WTC11 (cell line): ENCODE measurements at regions not wholly inside any gene's neighbourhood (a gene's known extent, or its start where the extent isn't known, plus 50 kb on each side); places are given as distances from the start of the nearest gene placed in this dataset.
"Not testable (repeated sequence)": the region's sequence is repeated elsewhere in the genome, so short reads cannot be mapped to it uniquely, and the experiment has no call there.

ENCODE experiments used
- ATAC-seq: fragments of 200-7000 bp; cut with Tn5 transposase; 2 replicates; pipeline ENCODE4 v1.10.0; 2021; ENCODE audit warnings: mild to moderate bottlenecking, moderate library complexity
- CTCF ChIA-PET: fragments of 300-600 bp; sonication (Branson Sonifier 250); formaldehyde crosslinking; loops from one replicate; lab custom pipeline; 2021; ENCODE audit warnings: antibody characterized with exemption; lab: Charles Lee
- POLR2A ChIA-PET: fragments of 350-600 bp; sonication (Branson Sonifier 250); formaldehyde crosslinking; loops from one replicate; lab custom pipeline; 2021; ENCODE audit warnings: antibody characterized with exemption; lab: Charles Lee
- DNase-seq: peaks from one replicate; pipeline ENCODE4 v3.0.0; 2021; ENCODE audit warnings: low spot score
- H3K27ac Mint-ChIP-seq: 2 replicates; pipeline ENCODE4 v1.8.0; 2021; ENCODE audit warnings: mixed read lengths
- H3K27me3 Mint-ChIP-seq: 2 replicates; pipeline ENCODE4 v1.8.0; 2021; ENCODE audit warnings: low read depth, mild to moderate bottlenecking, moderate library complexity, mixed read lengths
- H3K36me3 Mint-ChIP-seq: 2 replicates; pipeline ENCODE4 v1.8.0; 2021; ENCODE audit warnings: mixed read lengths
- H3K4me1 Mint-ChIP-seq: 2 replicates; pipeline ENCODE4 v1.8.0; 2022; ENCODE audit warnings: mixed read lengths
- H3K4me3 Mint-ChIP-seq: 2 replicates; pipeline ENCODE4 v1.8.0; 2021; ENCODE audit warnings: mild to moderate bottlenecking, moderate library complexity, mixed read lengths
- H3K9me3 Mint-ChIP-seq: 2 replicates; pipeline ENCODE4 v1.8.0; 2021; ENCODE audit warnings: mixed read lengths
- ARID4B ChIP-seq: sonication (generic); formaldehyde crosslinking; IDR thresholded peaks from 2 replicates; pipeline ENCODE4 v1.8.0; 2023; ENCODE audit warnings: missing genetic modification reagents, mild to moderate bottlenecking, borderline replicate concordance
- ATF1 ChIP-seq: sonication (generic); formaldehyde crosslinking; IDR thresholded peaks from 2 replicates; pipeline ENCODE4 v1.8.1; 2023; ENCODE audit warnings: mild to moderate bottlenecking, moderate library complexity, missing genetic modification reagents
- ATF2 ChIP-seq: sonication (generic); formaldehyde crosslinking; IDR thresholded peaks from 2 replicates; pipeline ENCODE4 v1.8.1; 2022; ENCODE audit warnings: low read depth, missing genetic modification reagents, borderline replicate concordance
- E2F4 ChIP-seq: sonication (generic); formaldehyde crosslinking; IDR thresholded peaks from 2 replicates; pipeline ENCODE4 v1.8.1; 2022; ENCODE audit warnings: low read depth, mild to moderate bottlenecking, moderate library complexity, missing genetic modification reagents, borderline replicate concordance
- E2F5 ChIP-seq: sonication (generic); formaldehyde crosslinking; IDR thresholded peaks from 2 replicates; pipeline ENCODE4 v1.8.1; 2022; ENCODE audit warnings: mild to moderate bottlenecking, moderate library complexity, missing genetic modification reagents
- ERG ChIP-seq: fragments of 250-450 bp; sonication (Bioruptor Pico); IDR thresholded peaks from 2 replicates; pipeline ENCODE4 v1.8.0; 2021; ENCODE audit warnings: mild to moderate bottlenecking
- ESRRA ChIP-seq: sonication (generic); formaldehyde crosslinking; IDR thresholded peaks from 2 replicates; pipeline ENCODE4 v1.8.1; 2022; ENCODE audit warnings: mild to moderate bottlenecking, missing genetic modification reagents, borderline replicate concordance
- ETV6 ChIP-seq: sonication (generic); formaldehyde crosslinking; IDR thresholded peaks from 2 replicates; pipeline ENCODE4 v1.8.1; 2022; ENCODE audit warnings: mild to moderate bottlenecking, missing genetic modification reagents
- FOXK1 ChIP-seq: sonication (generic); formaldehyde crosslinking; IDR thresholded peaks from 2 replicates; pipeline ENCODE4 v1.8.0; 2022; ENCODE audit warnings: mild to moderate bottlenecking, moderate library complexity, missing genetic modification reagents
- FOXP1 ChIP-seq: sonication (generic); formaldehyde crosslinking; IDR thresholded peaks from 2 replicates; pipeline ENCODE4 v1.8.0; 2022; ENCODE audit warnings: missing genetic modification reagents, mild to moderate bottlenecking, moderate library complexity, borderline replicate concordance
- GABPB1 ChIP-seq: sonication (generic); formaldehyde crosslinking; IDR thresholded peaks from 2 replicates; pipeline ENCODE4 v1.8.1; 2023; ENCODE audit warnings: mild to moderate bottlenecking, missing genetic modification reagents
- IRF2 ChIP-seq: sonication (generic); formaldehyde crosslinking; IDR thresholded peaks from 2 replicates; pipeline ENCODE4 v1.8.0; 2022; ENCODE audit warnings: low read depth, missing genetic modification reagents, borderline replicate concordance
- MAX ChIP-seq: sonication (generic); formaldehyde crosslinking; IDR thresholded peaks from 2 replicates; pipeline ENCODE4 v1.8.0; 2022; ENCODE audit warnings: mild to moderate bottlenecking, missing genetic modification reagents
- MYBL2 ChIP-seq: sonication (generic); formaldehyde crosslinking; IDR thresholded peaks from 2 replicates; pipeline ENCODE4 v1.8.1; 2023; ENCODE audit warnings: mild to moderate bottlenecking, moderate library complexity, missing genetic modification reagents
- NR3C1 ChIP-seq: sonication (generic); formaldehyde crosslinking; conservative IDR thresholded peaks from 2 replicates; pipeline ENCODE4 v1.8.1; 2023; ENCODE audit warnings: low read depth, mild to moderate bottlenecking, missing genetic modification reagents
- PRDM15 ChIP-seq: sonication (generic); formaldehyde crosslinking; IDR thresholded peaks from 2 replicates; pipeline ENCODE4 v1.8.0; 2022; ENCODE audit warnings: missing genetic modification reagents
- USF2 ChIP-seq: sonication (generic); formaldehyde crosslinking; IDR thresholded peaks from 2 replicates; pipeline ENCODE4 v1.8.1; 2023; ENCODE audit warnings: mild to moderate bottlenecking, missing genetic modification reagents, moderate library complexity
- ZBTB43 ChIP-seq: sonication (generic); formaldehyde crosslinking; IDR thresholded peaks from 2 replicates; pipeline ENCODE4 v1.8.1; 2023; ENCODE audit warnings: mild to moderate bottlenecking, missing genetic modification reagents
- ZNF232 ChIP-seq: sonication (generic); formaldehyde crosslinking; IDR thresholded peaks from 2 replicates; pipeline ENCODE4 v1.8.0; 2022; ENCODE audit warnings: mild to moderate bottlenecking, missing genetic modification reagents
- ZNF396 ChIP-seq: fragments of 250-450 bp; sonication (Bioruptor Pico); IDR thresholded peaks from 2 replicates; pipeline ENCODE4 v1.8.0; 2021; ENCODE audit warnings: mild to moderate bottlenecking, moderate library complexity, borderline replicate concordance

- ChIA-PET POLR2A (no interaction called here), CTCF (no interaction called here)
- no peak for TF ChIP-seq IRF2
- no peak for TF ChIP-seq ATF1
- no peak for TF ChIP-seq MYBL2 (CRISPR knock-in tag)
- TF ChIP-seq PRDM15 (CRISPR knock-in tag) = no peak
- no peak for TF ChIP-seq MAX (CRISPR knock-in tag)
- TF ChIP-seq ZNF232 = no peak
- no peak for TF ChIP-seq USF2 (CRISPR knock-in tag)
- no peak for TF ChIP-seq ERG (CRISPR knock-in tag)
- TF ChIP-seq E2F5 (CRISPR knock-in tag) = no peak
- TF ChIP-seq ETV6 (CRISPR knock-in tag) = no peak
- TF ChIP-seq GABPB1 (CRISPR knock-in tag) = no peak
- TF ChIP-seq FOXK1 (CRISPR knock-in tag) = no peak
- no peak for TF ChIP-seq ZNF396 (CRISPR knock-in tag)
- TF ChIP-seq FOXP1 (CRISPR knock-in tag) = no peak
- no peak for TF ChIP-seq ESRRA (CRISPR knock-in tag)
- no peak for TF ChIP-seq ZBTB43 (CRISPR knock-in tag)
- no peak for TF ChIP-seq NR3C1 (CRISPR knock-in tag)
- TF ChIP-seq ATF2 (CRISPR knock-in tag) = no peak
- no peak for TF ChIP-seq ARID4B (CRISPR knock-in tag)
- TF ChIP-seq E2F4 (CRISPR knock-in tag) = no peak
- TF ChIP-seq, all 79 proteins: peak for 0
- Mint-ChIP-seq H3K27ac (no peak overlapping the region), H3K4me1 (no peaks in the 10 kb centered on the region), H3K27me3 (no peaks in the 10 kb centered on the region), H3K9me3 (peaks cover 10% of the 10 kb centered on the region), H3K4me3 (no peak overlapping the region), H3K36me3 (no peaks in the 10 kb centered on the region)
- DNase-seq (no peak), ATAC-seq (no peak)
Observed at GRCh38 chr12:83931451-83931850, 981.1 kb downstream of the SLC6A15 start.

GRCh38 chr12:83929792-83930191, 982.8 kb downstream of the SLC6A15 start:
- H3K4me1 Mint-ChIP-seq, DNase-seq, H3K9me3 Mint-ChIP-seq, H3K27ac Mint-ChIP-seq, POLR2A ChIA-PET, H3K4me3 Mint-ChIP-seq, CTCF ChIA-PET, H3K27me3 Mint-ChIP-seq, ATAC-seq, H3K36me3 Mint-ChIP-seq: not testable (repeated sequence)
